DND-41 (cell line): ENCODE measurements at regions not wholly inside any gene's neighbourhood (a gene's known extent, or its start where the extent isn't known, plus 50 kb on each side); places are given as distances from the start of the nearest gene placed in this dataset.

Experiments
- ATAC-seq: fragments of 200-7000 bp; cut with Tn5 transposase; 3 replicates; pipeline ENCODE4 v1.9.1; 2021; ENCODE audit warnings: low read depth; ENCODE audit not compliant: insufficient read depth
- DNase-seq: peaks from one replicate; pipeline ENCODE4 v3.0.0-alpha.2; 2020
- H2AFZ ChIP-seq: 2 replicates; pipeline ENCODE4 v1.6.0; 2012; ENCODE audit warnings: low read depth, low read length
- H3K27ac ChIP-seq: 2 replicates; pipeline ENCODE4 v1.5.1; 2012; ENCODE audit warnings: low read length, inconsistent platforms
- H3K27me3 ChIP-seq: fragments of 200-600 bp; sonication (generic); 2 replicates; pipeline ENCODE4 v1.6.0; 2012; ENCODE audit warnings: low read length, mild to moderate bottlenecking, inconsistent platforms; ENCODE audit not compliant: insufficient read depth, poor library complexity
- H3K36me3 ChIP-seq: 2 replicates; pipeline ENCODE4 v1.5.1; 2012; ENCODE audit warnings: low read length, inconsistent platforms; ENCODE audit not compliant: insufficient read depth
- H3K4me1 ChIP-seq: 2 replicates; pipeline ENCODE4 v1.5.1; 2012; ENCODE audit warnings: mild to moderate bottlenecking, low read length; ENCODE audit not compliant: insufficient read depth
- H3K4me2 ChIP-seq: 2 replicates; pipeline ENCODE4 v1.6.0; 2012; ENCODE audit warnings: mild to moderate bottlenecking, moderate library complexity, low read length, inconsistent platforms; ENCODE audit not compliant: insufficient read depth
- H3K4me3 ChIP-seq, 2 experiments: fragments of 200-600 bp in 1 of 2; shearing (Covaris generic) in 1 of 2; 2 replicates each; pipeline ENCODE4 v1.5.1; 2012 to 2016; ENCODE audit warnings: inconsistent platforms in 2 of 2, low read length in 2 of 2, mild to moderate bottlenecking in 2 of 2, low read depth in 1 of 2, moderate library complexity in 1 of 2
- H3K79me2 ChIP-seq: 2 replicates; pipeline ENCODE4 v1.6.0; 2012; ENCODE audit warnings: low read length, inconsistent platforms; ENCODE audit not compliant: insufficient read depth
- H3K9ac ChIP-seq: 2 replicates; pipeline ENCODE4 v1.6.0; 2012; ENCODE audit warnings: low read depth, mild to moderate bottlenecking, inconsistent platforms, low read length, moderate library complexity
- H3K9me3 ChIP-seq: 2 replicates; pipeline ENCODE4 v1.5.1; 2012; ENCODE audit warnings: low read length, moderate library complexity, mild to moderate bottlenecking, inconsistent platforms; ENCODE audit not compliant: insufficient read depth, severe bottlenecking
- H4K20me1 ChIP-seq: 2 replicates; pipeline ENCODE4 v1.6.0; 2012; ENCODE audit warnings: low read length; ENCODE audit not compliant: insufficient read depth
- CTCF ChIP-seq: IDR thresholded peaks from 2 replicates; pipeline ENCODE4 v1.5.1; 2012; ENCODE audit warnings: borderline replicate concordance, low read length, moderate library complexity, mild to moderate bottlenecking; ENCODE audit not compliant: poor library complexity, severe bottlenecking; ENCODE audit errors: extremely low read depth
- EZH2 ChIP-seq: IDR thresholded peaks from 3 replicates; pipeline ENCODE4 v1.6.1; 2012; ENCODE audit warnings: borderline replicate concordance, low read depth, mild to moderate bottlenecking, moderate library complexity, low read length, inconsistent platforms; ENCODE audit not compliant: severe bottlenecking

DNA sequence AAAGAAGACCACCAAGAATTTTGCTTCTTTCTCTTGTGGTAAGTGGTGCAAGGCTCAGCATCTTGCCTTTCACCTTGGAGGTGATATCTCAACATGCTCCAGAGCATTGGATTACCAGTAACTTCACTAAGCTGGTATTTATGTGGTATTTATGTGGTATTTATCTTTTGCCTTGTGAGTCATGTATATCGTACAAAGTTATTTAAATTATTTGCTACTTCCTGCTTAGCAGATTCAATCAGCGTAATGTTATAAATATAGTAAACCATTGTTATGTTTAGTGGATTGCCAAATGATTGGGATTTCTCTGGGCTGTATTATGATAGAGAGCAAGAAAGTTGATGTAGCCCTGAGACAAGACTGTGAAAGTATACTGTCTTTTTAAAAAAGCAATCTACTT is 366.4 kb downstream of the IPO8 start:
- no peak overlapping the region for H3K4me2 ChIP-seq
- no peaks in the 10 kb centered on the region for H3K36me3 ChIP-seq
- H3K27me3 ChIP-seq, result no peaks in the 10 kb centered on the region
- TF ChIP-seq CTCF, result no peak
- TF ChIP-seq EZH2, result no peak
- H3K27ac ChIP-seq, result no peak overlapping the region
- no peak overlapping the region for H3K4me3 ChIP-seq
- H2AFZ ChIP-seq, result no peak overlapping the region
- ATAC-seq (no peak), DNase-seq (no peak)
- H3K9ac ChIP-seq, result no peak overlapping the region
- H4K20me1 ChIP-seq, result no peaks in the 10 kb centered on the region
- no peaks in the 10 kb centered on the region for H3K79me2 ChIP-seq
- no peaks in the 10 kb centered on the region for H3K9me3 ChIP-seq
- no peaks in the 10 kb centered on the region for H3K4me1 ChIP-seq

DNA sequence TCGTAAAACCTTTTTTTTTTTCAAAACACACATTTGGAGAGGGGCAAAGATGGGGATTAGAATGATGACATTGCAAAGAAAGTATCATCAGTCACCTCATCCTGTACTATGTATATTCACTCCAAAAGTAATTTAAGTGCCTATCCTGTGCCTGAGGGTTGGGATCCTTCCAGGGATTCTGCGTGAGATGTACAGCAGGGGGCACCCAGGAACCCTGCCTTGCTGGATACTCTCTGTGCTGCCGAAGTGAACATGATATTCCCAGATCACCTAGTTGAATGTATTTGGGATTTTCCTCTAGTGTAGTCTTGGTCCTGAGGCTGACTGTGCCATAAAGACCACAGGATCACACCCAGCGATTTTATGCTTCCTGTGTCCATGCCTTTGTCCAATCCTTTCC is 372.7 kb downstream of the IPO8 start:
- no peaks in the 10 kb centered on the region for H3K79me2 ChIP-seq
- TF ChIP-seq EZH2, result no peak
- no peak for TF ChIP-seq CTCF
- H4K20me1 ChIP-seq, result no peaks in the 10 kb centered on the region
- no peak for ATAC-seq
- H2AFZ ChIP-seq, result no peak overlapping the region
- DNase-seq, result no peak
- H3K9me3 ChIP-seq, result no peaks in the 10 kb centered on the region
- H3K27ac ChIP-seq, result no peak overlapping the region
- H3K4me3 ChIP-seq, result no peak overlapping the region
- no peaks in the 10 kb centered on the region for H3K36me3 ChIP-seq
- no peak overlapping the region for H3K9ac ChIP-seq
- no peak overlapping the region for H3K4me2 ChIP-seq
- no peaks in the 10 kb centered on the region for H3K27me3 ChIP-seq
- H3K4me1 ChIP-seq, result no peaks in the 10 kb centered on the region

GRCh38 chr12:30320561-30320960 is 375.1 kb downstream of the IPO8 start:
- no peaks in the 10 kb centered on the region for H3K27me3 ChIP-seq
- H4K20me1 ChIP-seq, result no peaks in the 10 kb centered on the region
- DNase-seq (no peak), ATAC-seq (no peak)
- H3K36me3 ChIP-seq, result no peaks in the 10 kb centered on the region
- H3K79me2 ChIP-seq, result no peaks in the 10 kb centered on the region
- H3K4me2 ChIP-seq, result no peak overlapping the region
- no peak overlapping the region for H3K27ac ChIP-seq
- H3K9me3 ChIP-seq, result no peaks in the 10 kb centered on the region
- no peak overlapping the region for H3K4me3 ChIP-seq
- no peak overlapping the region for H2AFZ ChIP-seq
- H3K4me1 ChIP-seq, result no peaks in the 10 kb centered on the region
- no peak overlapping the region for H3K9ac ChIP-seq
- no peak for TF ChIP-seq CTCF
- no peak for TF ChIP-seq EZH2

GRCh38 chr12:30314506-30315100 is 381.1 kb downstream of the IPO8 start:
- H3K9me3 ChIP-seq, result no peaks in the 10 kb centered on the region
- no peak overlapping the region for H3K4me3 ChIP-seq
- no peak overlapping the region for H3K27ac ChIP-seq
- no peaks in the 10 kb centered on the region for H3K79me2 ChIP-seq
- H3K4me1 ChIP-seq, result no peaks in the 10 kb centered on the region
- H3K4me2 ChIP-seq, result no peak overlapping the region
- DNase-seq (no peak), ATAC-seq (no peak)
- no peak overlapping the region for H3K9ac ChIP-seq
- H4K20me1 ChIP-seq, result no peaks in the 10 kb centered on the region
- H3K36me3 ChIP-seq, result no peaks in the 10 kb centered on the region
- no peak overlapping the region for H2AFZ ChIP-seq
- no peak for TF ChIP-seq EZH2
- H3K27me3 ChIP-seq, result no peaks in the 10 kb centered on the region
